ENCODE measurements at regions not wholly inside any gene's neighbourhood (a gene's known extent, or its start where the extent isn't known, plus 50 kb on each side); places are given as distances from the start of the nearest gene placed in this dataset.

- DNase-seq = no peak
These were observed 110.7 kb upstream of the CTSC start for GRCh38 chr11:88448131-88448670.

- no peak for DNase-seq
These were observed 109.7 kb upstream of the CTSC start for GRCh38 chr11:88447281-88447680.

- DNase-seq = no peak
These were observed 101.8 kb upstream of the CTSC start for GRCh38 chr11:88439356-88439755.

- DNase-seq = no peak
These were observed 101.2 kb upstream of the CTSC start for GRCh38 chr11:88438721-88439120.

- no peak for DNase-seq
These were observed 97.9 kb upstream of the CTSC start for GRCh38 chr11:88435415-88435814.

GRCh38 chr11:88434333-88434976 is 96.9 kb upstream of the CTSC start:
- no peak for DNase-seq

GRCh38 chr11:88433536-88434230 is 96.1 kb upstream of the CTSC start:
- DNase-seq = no peak

- DNase-seq = no peak
These were observed 94.3 kb upstream of the CTSC start for GRCh38 chr11:88431675-88432341.

GRCh38 chr11:88428959-88429358 is 91.4 kb upstream of the CTSC start:
- no peak for DNase-seq

- DNase-seq = no peak
These were observed 90.2 kb upstream of the CTSC start for GRCh38 chr11:88427719-88428118.

GRCh38 chr11:88424881-88425280 is 87.3 kb upstream of the CTSC start:
- DNase-seq = peak in 2 of 6 experiments; percentile 9 to 15

- DNase-seq = no peak
These were observed 84.0 kb upstream of the CTSC start for GRCh38 chr11:88421530-88421929.

- DNase-seq = no peak
These were observed 82.7 kb upstream of the CTSC start for GRCh38 chr11:88420165-88420791.

GRCh38 chr11:88418508-88418907 is 81.0 kb upstream of the CTSC start:
- no peak for DNase-seq

GRCh38 chr11:88415495-88415894 is 78.0 kb upstream of the CTSC start:
- no peak for DNase-seq

GRCh38 chr11:88414981-88415413 is 77.5 kb upstream of the CTSC start:
- peak in 3 of 6 experiments; percentile 23 to 58 (median 35) for DNase-seq

GRCh38 chr11:88414385-88414861 is 76.9 kb upstream of the CTSC start:
- DNase-seq = peak in 3 of 6 experiments; percentile 25 to 58 (median 34)

- DNase-seq = no peak
These were observed 73.7 kb upstream of the CTSC start for GRCh38 chr11:88411265-88411664.

GRCh38 chr11:88410656-88411055 is 73.1 kb upstream of the CTSC start:
- no peak for DNase-seq

GRCh38 chr11:88410056-88410455 is 72.5 kb upstream of the CTSC start:
- no peak for DNase-seq

- no peak for DNase-seq
These were observed 69.3 kb upstream of the CTSC start for GRCh38 chr11:88406876-88407275.

- DNase-seq = no peak
These were observed 68.3 kb upstream of the CTSC start for GRCh38 chr11:88405853-88406252.

Data from stimulated activated naive CD4-positive, alpha-beta T cell (primary cell).